ENCODE measurements at regions not wholly inside any gene's neighbourhood (a gene's known extent, or its start where the extent isn't known, plus 50 kb on each side); places are given as distances from the start of the nearest gene placed in this dataset.
A peak's percentile ranks its signal among the peaks of the same experiment; 100 is the strongest.

DNA sequence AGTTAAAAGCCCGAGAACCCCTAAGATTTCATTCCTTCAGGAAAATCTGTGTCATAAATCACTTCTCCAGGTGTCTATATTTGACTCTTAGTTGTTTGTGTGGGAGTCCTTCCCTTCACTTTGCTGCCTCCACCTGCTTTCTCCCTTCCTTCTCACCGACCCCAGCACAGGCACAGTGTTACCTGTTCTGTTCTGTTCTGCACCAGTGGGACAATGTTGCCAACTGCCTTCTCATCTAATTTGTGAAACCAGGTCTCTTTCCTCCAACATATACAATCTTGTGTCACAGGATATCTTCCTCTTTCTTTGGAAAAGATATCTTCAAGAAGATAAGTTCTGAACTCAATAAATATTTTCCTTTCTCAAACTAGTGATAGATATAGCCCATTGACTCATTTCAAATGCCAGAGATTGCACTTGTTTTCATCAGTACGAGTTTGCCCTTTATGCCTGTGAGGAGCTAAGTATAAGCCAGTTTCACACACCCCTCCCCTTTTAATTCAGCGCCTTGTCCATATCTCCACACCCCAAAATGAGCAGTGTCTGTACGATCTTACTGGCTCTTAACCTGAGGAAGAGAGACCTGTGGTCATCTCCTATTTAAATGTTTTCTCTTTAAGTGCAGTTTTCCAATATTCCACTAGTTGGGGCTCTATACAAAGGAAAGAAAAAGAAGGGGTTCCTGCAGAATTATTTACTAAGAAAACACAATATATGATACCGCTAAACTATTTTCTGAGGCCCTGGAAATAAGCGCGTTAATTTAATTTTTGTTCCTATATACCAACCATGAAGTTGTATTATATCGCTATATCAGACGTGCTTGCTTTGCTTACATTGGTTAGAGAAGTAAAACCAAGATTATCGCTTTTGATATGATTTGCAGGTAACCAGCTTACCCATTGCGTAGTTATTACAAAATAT, 81.6 kb upstream of the PREP start:
- peak; percentile 68 for DNase-seq

DNA sequence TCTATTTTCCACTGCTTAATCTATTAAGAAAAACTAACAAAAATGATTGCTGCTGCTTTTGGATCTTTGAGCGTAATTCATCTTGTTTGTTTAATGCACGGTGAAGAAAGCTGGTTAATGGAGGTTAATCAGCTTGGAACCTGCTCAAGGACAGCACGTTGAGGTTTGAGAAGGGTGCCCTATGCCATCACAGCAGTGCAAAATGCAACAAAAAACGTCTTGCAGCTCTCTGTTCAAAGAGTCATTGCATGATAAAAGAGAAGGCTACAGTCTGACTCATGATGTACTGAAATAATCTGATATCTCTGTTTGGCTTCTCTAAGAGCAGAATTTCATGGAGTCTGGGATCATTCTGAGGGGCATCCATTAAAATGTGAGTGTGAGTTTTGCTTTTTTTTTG, 80.6 kb upstream of the PREP start:
- DNase-seq: no peak

DNA sequence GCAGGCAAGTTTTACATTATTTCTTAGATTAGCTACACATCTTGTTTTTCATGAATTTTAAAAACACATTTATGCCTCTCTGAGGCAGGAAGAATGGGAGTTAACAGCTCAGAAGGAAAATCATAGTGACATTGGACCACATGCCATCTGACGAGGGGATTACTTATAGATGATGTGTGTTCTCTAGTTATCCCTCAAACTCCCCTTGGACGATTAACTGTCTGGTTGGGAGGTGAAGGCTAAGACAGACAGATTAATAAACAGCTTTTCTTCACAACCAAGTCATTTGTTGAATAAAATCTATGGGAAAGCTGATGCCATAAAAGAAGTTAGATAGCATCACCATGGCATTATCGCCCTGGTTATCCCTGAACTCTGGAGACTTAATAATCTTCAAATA, 80.0 kb upstream of the PREP start:
- no peak for DNase-seq

DNA sequence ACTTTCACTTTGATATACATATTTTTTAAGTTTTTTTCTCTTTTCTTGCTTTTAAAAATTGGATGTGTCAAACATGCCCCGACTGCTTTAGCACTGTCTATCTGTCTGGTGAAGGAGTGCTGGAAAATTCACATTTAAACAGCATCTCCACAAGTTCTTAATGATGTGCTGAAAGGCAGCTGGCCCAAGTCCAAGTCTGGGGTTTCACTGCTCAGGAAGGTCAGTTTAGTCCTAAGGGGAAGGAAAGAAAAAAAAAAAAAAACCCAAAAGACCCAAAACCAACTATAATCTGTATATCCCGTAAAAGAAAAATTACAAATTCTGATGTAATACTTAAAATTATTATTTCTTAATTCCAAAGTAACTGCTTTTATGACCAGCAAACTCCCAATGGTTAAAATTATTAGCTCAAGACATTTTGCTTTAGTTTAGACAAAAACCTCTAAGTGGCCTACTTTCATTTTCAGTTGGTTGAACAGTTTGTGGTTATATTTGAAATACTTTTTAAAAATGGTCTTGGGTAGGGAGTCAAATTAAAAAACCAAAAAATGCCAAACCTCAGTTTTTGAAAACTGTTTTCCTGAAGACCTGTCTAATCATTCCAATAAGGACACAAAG, 79.5 kb upstream of the PREP start:
- peak; percentile 67 for DNase-seq

DNA sequence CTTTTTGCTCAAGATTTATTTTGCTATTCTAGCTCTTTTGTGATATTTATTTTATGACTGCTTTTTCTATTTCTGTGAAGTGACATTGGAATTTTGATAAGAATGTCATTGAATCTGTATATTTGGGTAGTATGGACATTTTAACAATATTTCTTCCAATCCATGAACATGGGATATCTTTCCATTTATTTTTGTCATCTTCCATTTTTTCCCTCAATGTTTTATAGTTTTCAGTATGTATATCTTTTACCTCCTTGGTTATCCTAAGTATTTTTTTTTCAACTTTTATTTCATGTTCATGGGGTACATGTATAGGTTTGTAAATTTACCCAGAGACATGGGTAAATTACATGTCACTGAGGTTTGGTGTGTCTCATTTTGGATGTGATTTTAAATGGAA, 74.1 kb upstream of the PREP start:
- DNase-seq: no peak

DNA sequence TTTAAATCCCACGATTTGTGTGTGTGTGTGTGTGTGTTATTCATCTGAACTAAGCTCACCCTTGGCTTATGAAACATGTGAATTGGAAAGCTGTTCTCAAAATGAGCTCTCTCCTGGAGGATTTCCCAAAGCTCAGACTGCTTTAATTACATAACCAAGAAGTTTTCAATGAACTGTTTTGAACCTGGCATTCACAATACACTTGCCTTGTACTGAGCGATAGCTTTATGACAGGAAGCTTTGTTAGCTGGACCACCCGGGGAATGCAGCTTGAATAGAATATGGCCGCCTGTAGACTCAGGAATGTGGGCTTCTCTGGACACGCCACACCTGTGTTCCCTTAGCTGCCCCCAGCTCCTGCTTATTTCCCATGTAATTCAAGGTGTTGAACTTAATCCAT, 71.4 kb upstream of the PREP start:
- DNase-seq: no peak

DNA sequence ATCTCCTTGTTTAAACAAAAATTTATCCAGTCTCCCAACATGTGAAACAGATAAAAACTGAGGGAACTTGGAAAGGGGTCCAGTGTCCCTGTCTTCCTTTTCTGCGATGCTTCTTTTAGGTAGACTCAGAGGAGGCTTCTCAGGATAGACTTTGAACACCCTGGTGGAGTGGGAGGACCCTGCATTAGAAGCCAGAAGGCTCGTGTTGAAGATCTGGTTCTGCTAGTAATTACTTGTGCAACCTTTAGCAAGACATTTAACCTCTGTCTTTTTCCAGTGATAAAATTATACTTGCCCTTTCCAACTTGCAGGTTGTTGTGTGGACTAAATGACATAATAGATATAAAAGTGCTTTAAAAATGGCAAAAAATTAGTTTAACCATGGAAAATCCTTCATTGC, 67.1 kb upstream of the PREP start:
- no peak for DNase-seq

DNA sequence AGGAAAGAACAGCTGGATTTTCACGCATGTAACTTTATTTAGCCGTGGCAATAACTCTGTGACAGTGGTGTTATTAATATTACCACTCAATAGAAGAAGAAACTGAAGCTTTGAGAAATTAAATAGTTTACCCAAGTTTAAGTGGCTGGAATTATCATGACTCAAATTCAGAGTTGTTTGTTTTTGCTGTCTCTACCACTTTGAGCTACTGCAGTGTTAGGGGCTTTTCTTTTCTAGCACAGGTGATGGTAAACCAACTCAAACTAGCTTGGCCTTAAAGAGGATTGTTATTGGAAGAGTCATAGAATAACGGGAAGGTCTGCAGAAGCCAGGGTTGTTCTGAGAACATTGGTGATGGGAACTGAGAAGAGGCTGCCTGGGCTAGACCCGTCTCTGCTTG, 66.0 kb upstream of the PREP start:
- DNase-seq: no peak

DNA sequence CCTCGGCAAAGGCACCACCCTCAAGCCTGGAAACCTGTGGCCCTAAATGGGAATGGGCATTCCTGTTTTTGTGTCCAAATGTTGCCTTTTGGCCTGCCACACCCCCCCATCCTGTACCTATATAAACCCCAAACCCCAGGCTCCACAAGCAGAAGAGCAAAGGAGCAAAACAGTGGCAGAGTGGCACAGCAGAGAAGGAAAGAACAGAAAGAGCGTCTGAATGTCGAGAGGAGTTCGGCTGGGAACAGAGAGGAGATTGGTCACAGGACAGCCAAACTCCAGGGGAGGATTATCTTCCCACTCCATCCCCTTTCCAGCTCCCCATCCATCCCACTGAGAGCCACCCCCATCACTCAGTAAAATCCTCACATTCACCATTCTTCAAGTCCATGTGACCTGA, 58.0 kb upstream of the PREP start:
- no peak for DNase-seq

DNA sequence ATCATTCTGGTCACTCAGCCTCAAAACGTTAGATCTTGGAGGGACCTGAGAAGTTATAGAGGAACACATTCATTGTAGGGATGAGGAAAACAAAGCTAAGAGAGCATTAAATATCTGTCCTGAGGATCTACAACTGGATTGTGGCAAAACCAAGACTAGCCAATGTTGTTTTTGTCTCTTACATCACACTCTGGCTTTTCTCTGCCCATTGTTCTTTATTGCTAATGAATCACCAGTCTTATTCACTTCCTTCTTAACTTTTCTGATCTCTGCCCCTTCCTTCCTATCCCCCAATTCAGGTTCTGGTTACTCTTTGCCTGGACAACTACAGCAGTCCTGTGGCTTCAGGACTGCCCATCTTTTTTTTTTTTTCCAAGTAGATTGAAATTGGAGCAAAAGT, 57.0 kb upstream of the PREP start:
- DNase-seq: peak; percentile 90

DNA sequence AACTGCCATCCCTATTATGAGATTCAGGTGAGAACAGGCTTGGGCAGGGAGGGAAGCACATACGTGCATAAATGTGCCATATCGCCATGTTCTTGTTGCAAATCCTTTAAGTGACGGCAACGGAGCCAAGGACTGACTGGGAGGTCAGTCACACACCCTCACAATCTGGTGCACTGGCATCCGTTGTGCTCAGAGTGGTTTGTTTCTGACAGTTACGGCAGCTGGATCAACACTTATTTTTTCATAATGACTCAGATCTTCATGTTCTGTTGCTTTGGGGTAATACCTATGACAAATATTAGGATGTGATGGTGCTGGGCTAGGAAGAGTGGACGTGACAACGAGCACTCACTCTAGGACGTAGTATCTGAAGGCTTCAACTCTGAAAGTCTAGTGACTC, 56.2 kb upstream of the PREP start:
- DNase-seq: peak; percentile 59

DNA sequence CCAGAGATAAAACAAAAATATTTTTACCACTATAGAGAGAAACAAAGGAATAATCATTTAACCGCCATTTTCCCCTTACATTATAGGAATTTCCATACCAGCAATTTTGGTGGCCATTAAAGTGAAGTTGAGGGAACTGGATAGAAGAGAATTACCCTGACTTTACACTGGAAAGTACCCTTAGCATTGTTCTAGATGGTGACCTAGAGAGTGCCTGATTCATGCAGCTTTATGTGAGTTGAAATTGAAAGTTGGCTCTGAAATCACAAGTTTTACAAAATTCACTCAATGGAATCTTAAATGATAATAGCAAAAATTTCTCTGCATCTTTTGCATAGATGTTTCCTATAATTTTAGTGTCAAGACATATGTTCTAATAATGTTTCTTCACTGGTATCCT, 55.7 kb upstream of the PREP start:
- DNase-seq: peak; percentile 51

DNA sequence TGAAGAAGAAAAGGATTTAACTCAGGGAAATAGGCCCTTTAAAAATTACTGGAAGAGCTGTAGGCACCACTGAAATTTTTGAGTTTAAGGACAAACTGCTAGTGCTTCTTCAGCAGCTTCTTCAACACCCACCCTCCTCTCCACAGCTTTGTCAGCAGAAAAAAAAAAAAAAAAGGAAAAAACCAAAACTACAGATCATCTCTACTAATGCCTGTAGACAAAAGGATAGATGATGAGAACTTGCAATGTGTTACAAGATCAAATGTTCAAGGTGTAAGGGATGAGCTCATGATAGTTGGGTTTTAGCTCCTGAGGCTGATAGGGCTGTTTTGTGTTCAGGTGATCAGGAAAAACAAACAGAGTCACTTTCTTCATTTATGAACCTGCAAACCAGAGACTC, 55.2 kb upstream of the PREP start:
- DNase-seq: no peak

DNA sequence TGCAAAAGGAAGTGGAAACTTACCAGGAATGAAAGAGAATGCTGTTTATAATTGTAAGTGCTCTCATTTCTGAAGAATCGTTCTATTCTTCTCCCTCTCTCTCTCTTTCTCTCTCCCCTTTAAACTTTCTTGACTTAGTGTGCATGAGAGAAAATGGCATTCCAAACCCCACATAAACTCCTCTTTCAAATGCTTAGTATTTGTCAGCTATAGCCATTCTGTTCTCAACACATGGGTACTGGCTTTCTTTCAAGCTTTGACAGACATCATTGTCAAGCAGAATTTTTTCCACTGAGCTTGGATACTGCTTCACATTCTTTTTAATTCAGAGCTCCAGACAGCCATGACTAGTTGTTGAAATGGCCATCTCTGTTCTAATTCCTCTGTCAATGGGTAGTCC, 51.1 kb upstream of the PREP start:
- DNase-seq: no peak

DNA sequence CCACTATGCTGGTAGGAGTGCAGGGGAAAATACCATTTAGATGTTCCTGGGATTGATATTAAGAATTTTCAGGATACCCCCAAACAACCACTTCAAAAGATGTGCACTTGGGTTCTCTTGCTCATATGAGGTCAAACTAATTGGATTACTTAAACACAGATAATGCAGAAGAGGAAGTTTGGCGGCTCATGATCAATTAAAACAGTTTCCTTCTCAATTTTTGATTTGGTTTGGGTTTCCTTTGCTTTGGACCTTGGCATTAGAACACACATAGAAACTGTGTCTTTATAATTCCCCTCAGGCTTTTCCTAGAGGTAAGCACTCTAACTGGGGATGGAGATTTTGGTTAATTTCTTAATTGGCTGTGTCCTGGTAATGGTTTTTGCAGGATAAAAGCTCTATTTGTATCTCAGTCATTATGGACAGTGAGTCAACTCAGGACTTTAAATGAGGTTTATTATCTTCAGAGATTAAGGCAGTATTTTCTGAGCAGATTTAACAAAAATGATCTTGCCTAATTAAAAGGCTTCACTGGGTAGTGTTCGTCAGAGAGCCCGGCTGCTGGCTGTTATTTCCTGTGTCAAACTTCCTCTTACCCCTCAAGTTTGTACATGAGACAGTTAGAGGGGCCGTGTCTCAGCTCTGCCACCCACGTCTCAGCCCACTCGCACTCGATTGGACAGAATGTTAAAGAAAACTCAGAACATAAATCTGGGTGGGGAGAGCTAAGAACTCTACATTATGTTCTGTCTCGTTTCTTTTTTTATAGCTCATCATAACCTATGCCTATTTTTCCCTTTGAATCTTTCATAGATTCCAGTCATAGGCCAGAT, 50.3 kb upstream of the PREP start:
- peak; percentile 35 for DNase-seq

Data from dermis blood vessel endothelial cell (primary cell).